Neural cell (in vitro differentiated cells): ENCODE measurements at regions not wholly inside any gene's neighbourhood (a gene's known extent, or its start where the extent isn't known, plus 50 kb on each side); places are given as distances from the start of the nearest gene placed in this dataset.

Experiments used
- H2AFZ ChIP-seq: fragments of 200-600, 300-800 bp; sonication (generic), shearing (Covaris generic); 2 replicates; pipeline ENCODE4 v1.6.0; 2014; ENCODE audit warnings: low read depth, mild to moderate bottlenecking, antibody characterized with exemption, low read length, moderate library complexity
- H3F3A ChIP-seq: fragments of 200-600 bp; shearing (Covaris generic); 2 replicates; pipeline ENCODE4 v1.6.1; 2016; ENCODE audit warnings: mild to moderate bottlenecking, moderate library complexity, mixed read lengths, antibody characterized with exemption, low read length; ENCODE audit not compliant: insufficient read depth, poor library complexity, severe bottlenecking
- H3K27ac ChIP-seq: fragments of 200-600, 300-800 bp; sonication (generic), shearing (Covaris generic); 2 replicates; pipeline ENCODE4 v1.5.1; 2014; ENCODE audit warnings: mild to moderate bottlenecking, low read length, moderate library complexity
- H3K27me3 ChIP-seq: fragments of 300-800, 200-600 bp; sonication (generic), shearing (Covaris generic); 2 replicates; pipeline ENCODE4 v1.6.0; 2014; ENCODE audit warnings: mild to moderate bottlenecking, low read depth, low read length, moderate library complexity; ENCODE audit not compliant: insufficient read depth
- H3K36me3 ChIP-seq: fragments of 300-800, 200-600 bp; sonication (generic), shearing (Covaris generic); 2 replicates; pipeline ENCODE4 v1.5.1; 2014; ENCODE audit warnings: mild to moderate bottlenecking, antibody characterized with exemption, low read length, moderate library complexity; ENCODE audit not compliant: insufficient read depth
- H3K4me2 ChIP-seq: fragments of 300-800, 200-600 bp; sonication (generic), shearing (Covaris generic); 2 replicates; pipeline ENCODE4 v1.6.0; 2014; ENCODE audit warnings: mild to moderate bottlenecking, low read length
- H3K4me3 ChIP-seq: fragments of 300-800, 200-600 bp; sonication (generic), shearing (Covaris generic); 2 replicates; pipeline ENCODE4 v1.5.1; 2014; ENCODE audit warnings: mild to moderate bottlenecking, low read length, moderate library complexity
- H3K79me2 ChIP-seq: fragments of 200-600 bp; shearing (Covaris generic); replicated peaks from 2 replicates; pipeline ENCODE4 v1.6.0; 2014; ENCODE audit warnings: mild to moderate bottlenecking, low read length, moderate library complexity; ENCODE audit not compliant: insufficient read depth
- H3K9ac ChIP-seq: fragments of 300-800, 200-600 bp; sonication (generic), shearing (Covaris generic); 2 replicates; pipeline ENCODE4 v1.6.1; 2016; ENCODE audit warnings: mild to moderate bottlenecking, low read length, mixed read lengths
- H3K9me2 ChIP-seq: fragments of 200-600 bp; shearing (Covaris generic); 2 replicates; pipeline ENCODE4 v1.6.1; 2016; ENCODE audit warnings: mild to moderate bottlenecking, low read length, mixed read lengths; ENCODE audit not compliant: insufficient read depth
- H3K9me3 ChIP-seq: fragments of 200-600, 300-800 bp; sonication (generic), shearing (Covaris generic); 2 replicates; pipeline ENCODE4 v1.6.1; 2016; ENCODE audit warnings: mild to moderate bottlenecking, mixed run types, low read length, moderate library complexity, mixed read lengths
- H4K20me1 ChIP-seq: fragments of 200-600 bp; shearing (Covaris generic); 2 replicates; pipeline ENCODE4 v1.6.1; 2016; ENCODE audit warnings: mild to moderate bottlenecking, mixed run types; ENCODE audit not compliant: insufficient read depth
- CTCF ChIP-seq: fragments of 450-650 bp; IDR thresholded peaks from 2 replicates; pipeline ENCODE4 v1.5.1; 2014; ENCODE audit warnings: antibody characterized with exemption, mild to moderate bottlenecking, moderate library complexity; ENCODE audit not compliant: poor library complexity, severe bottlenecking
- EP300 ChIP-seq: fragments of 450-650 bp; conservative IDR thresholded peaks from 2 replicates; pipeline ENCODE4 v1.6.1; 2014; ENCODE audit warnings: antibody characterized with exemption, mild to moderate bottlenecking, moderate library complexity; ENCODE audit not compliant: poor library complexity, severe bottlenecking
- EZH2 ChIP-seq: fragments of 200-600, 300-800 bp; shearing (Covaris generic), sonication (generic); IDR thresholded peaks from 2 replicates; pipeline ENCODE4 v1.6.1; 2014; ENCODE audit warnings: antibody characterized with exemption, low read length, borderline replicate concordance, mild to moderate bottlenecking; ENCODE audit not compliant: insufficient read depth, poor library complexity, severe bottlenecking
- MXI1 ChIP-seq: fragments of 450-650 bp; conservative IDR thresholded peaks from 2 replicates; pipeline ENCODE4 v1.6.1; 2014; ENCODE audit warnings: antibody characterized with exemption, mild to moderate bottlenecking; ENCODE audit not compliant: poor library complexity, severe bottlenecking
- POLR2AphosphoS5 ChIP-seq: IDR thresholded peaks from 2 replicates; pipeline ENCODE4 v1.6.1; 2012
- RAD21 ChIP-seq: fragments of 450-650 bp; conservative IDR thresholded peaks from 2 replicates; pipeline ENCODE4 v1.6.1; 2014; ENCODE audit warnings: antibody characterized with exemption, mild to moderate bottlenecking, moderate library complexity
- REST ChIP-seq: IDR thresholded peaks from 2 replicates; pipeline ENCODE4 v1.6.1; 2012; ENCODE audit warnings: borderline replicate concordance
- SMC3 ChIP-seq: fragments of 450-650 bp; conservative IDR thresholded peaks from 2 replicates; pipeline ENCODE4 v1.6.1; 2014; ENCODE audit warnings: antibody characterized with exemption, mild to moderate bottlenecking, moderate library complexity; ENCODE audit not compliant: poor library complexity
- TAF1 ChIP-seq: IDR thresholded peaks from 2 replicates; pipeline ENCODE4 v1.6.1; 2012; ENCODE audit warnings: low read depth

- H3K9me3 ChIP-seq = no peaks in the 10 kb centered on the region
- H3K4me2 ChIP-seq = no peak overlapping the region
- no peaks in the 10 kb centered on the region for H3F3A ChIP-seq
- H3K9ac ChIP-seq = no peak overlapping the region
- no peaks in the 10 kb centered on the region for H3K27me3 ChIP-seq
- H2AFZ ChIP-seq = no peak overlapping the region
- H3K79me2 ChIP-seq = no peaks in the 10 kb centered on the region
- no peak overlapping the region for H3K27ac ChIP-seq
- no peaks in the 10 kb centered on the region for H3K9me2 ChIP-seq
- H4K20me1 ChIP-seq = no peaks in the 10 kb centered on the region
- TF ChIP-seq MXI1 (no peak), POLR2AphosphoS5 (no peak), REST (no peak), EZH2 (no peak), SMC3 (no peak), CTCF (no peak), RAD21 (no peak), EP300 (no peak), TAF1 (no peak)
- H3K4me3 ChIP-seq = no peak overlapping the region
- no peaks in the 10 kb centered on the region for H3K36me3 ChIP-seq
Measured at GRCh38 chr1:18039102-18039501, 68.5 kb upstream of the IGSF21 start.

- no peak overlapping the region for H3K4me3 ChIP-seq
- no peaks in the 10 kb centered on the region for H3K9me3 ChIP-seq
- H3K27me3 ChIP-seq = no peaks in the 10 kb centered on the region
- H3K9ac ChIP-seq = no peak overlapping the region
- no peak overlapping the region for H3K4me2 ChIP-seq
- TF ChIP-seq SMC3 = no peak
- TF ChIP-seq RAD21 = no peak
- no peak for TF ChIP-seq REST
- no peak for TF ChIP-seq TAF1
- no peak for TF ChIP-seq EZH2
- no peak for TF ChIP-seq CTCF
- TF ChIP-seq POLR2AphosphoS5 = no peak
- no peak for TF ChIP-seq MXI1
- TF ChIP-seq EP300 = no peak
- no peaks in the 10 kb centered on the region for H3F3A ChIP-seq
- H3K79me2 ChIP-seq = no peaks in the 10 kb centered on the region
- H3K36me3 ChIP-seq = no peaks in the 10 kb centered on the region
- H4K20me1 ChIP-seq = no peaks in the 10 kb centered on the region
- no peak overlapping the region for H2AFZ ChIP-seq
- H3K27ac ChIP-seq = no peak overlapping the region
- no peaks in the 10 kb centered on the region for H3K9me2 ChIP-seq
Measured at GRCh38 chr1:18041102-18041501, 66.5 kb upstream of the IGSF21 start.
